ENCODE measurements at regions not wholly inside any gene's neighbourhood (a gene's known extent, or its start where the extent isn't known, plus 50 kb on each side); places are given as distances from the start of the nearest gene placed in this dataset.

GRCh38 chr13:70579941-70580340, 471.7 kb upstream of the KLHL1 start:
- TF ChIP-seq GATA2 (IDR thresholded peaks at IDR 0.05; ENCODE audit: low read depth, low read length) = no peak
- TF ChIP-seq GATA3 (IDR thresholded peaks at IDR 0.05; ENCODE audit: low read depth, low read length) = no peak

- no peak for TF ChIP-seq GATA3 (IDR thresholded peaks at IDR 0.05; ENCODE audit: low read depth, low read length)
- TF ChIP-seq GATA2 (IDR thresholded peaks at IDR 0.05; ENCODE audit: low read depth, low read length) = no peak
Observed at GRCh38 chr13:70571221-70571620, 463.0 kb upstream of the KLHL1 start.

GRCh38 chr13:70568571-70568970, 460.3 kb upstream of the KLHL1 start:
- no peak for TF ChIP-seq GATA2 (IDR thresholded peaks at IDR 0.05; ENCODE audit: low read depth, low read length)
- TF ChIP-seq GATA3 (IDR thresholded peaks at IDR 0.05; ENCODE audit: low read depth, low read length) = no peak

- TF ChIP-seq GATA3 (IDR thresholded peaks at IDR 0.05; ENCODE audit: low read depth, low read length) (no peak), GATA2 (IDR thresholded peaks at IDR 0.05; ENCODE audit: low read depth, low read length) (no peak)
Observed at GRCh38 chr13:70544706-70545105, 436.5 kb upstream of the KLHL1 start.

- no peak for TF ChIP-seq GATA3 (IDR thresholded peaks at IDR 0.05; ENCODE audit: low read depth, low read length)
- TF ChIP-seq GATA2 (IDR thresholded peaks at IDR 0.05; ENCODE audit: low read depth, low read length) = no peak
Observed at GRCh38 chr13:70541451-70541850, 433.2 kb upstream of the KLHL1 start.

GRCh38 chr13:70534466-70534865, 426.2 kb upstream of the KLHL1 start:
- TF ChIP-seq GATA2 (IDR thresholded peaks at IDR 0.05; ENCODE audit: low read depth, low read length) (no peak), GATA3 (IDR thresholded peaks at IDR 0.05; ENCODE audit: low read depth, low read length) (no peak)

GRCh38 chr13:70529652-70530051, 421.4 kb upstream of the KLHL1 start:
- TF ChIP-seq GATA2 (IDR thresholded peaks at IDR 0.05; ENCODE audit: low read depth, low read length) (no peak), GATA3 (IDR thresholded peaks at IDR 0.05; ENCODE audit: low read depth, low read length) (no peak)

- TF ChIP-seq GATA3 (IDR thresholded peaks at IDR 0.05; ENCODE audit: low read depth, low read length) (no peak; the same call in 1 of the 2 replicates), GATA2 (IDR thresholded peaks at IDR 0.05; ENCODE audit: low read depth, low read length) (peak; percentile 33; the same call in 1 of the 2 replicates)
Observed at GRCh38 chr13:70527599-70527998, 419.3 kb upstream of the KLHL1 start.

GRCh38 chr13:70523622-70524021, 415.4 kb upstream of the KLHL1 start:
- TF ChIP-seq GATA2 (IDR thresholded peaks at IDR 0.05; ENCODE audit: low read depth, low read length) (peak; percentile 24; the same call in 1 of the 2 replicates), GATA3 (IDR thresholded peaks at IDR 0.05; ENCODE audit: low read depth, low read length) (peak; percentile 63)

GRCh38 chr13:70520275-70521036, 412.2 kb upstream of the KLHL1 start:
- TF ChIP-seq GATA2 (IDR thresholded peaks at IDR 0.05; ENCODE audit: low read depth, low read length) (no peak), GATA3 (IDR thresholded peaks at IDR 0.05; ENCODE audit: low read depth, low read length) (no peak)

- TF ChIP-seq GATA3 (IDR thresholded peaks at IDR 0.05; ENCODE audit: low read depth, low read length) (no peak), GATA2 (IDR thresholded peaks at IDR 0.05; ENCODE audit: low read depth, low read length) (no peak)
Observed at GRCh38 chr13:70518081-70518480, 409.8 kb upstream of the KLHL1 start.

- TF ChIP-seq GATA3 (IDR thresholded peaks at IDR 0.05; ENCODE audit: low read depth, low read length) (no peak), GATA2 (IDR thresholded peaks at IDR 0.05; ENCODE audit: low read depth, low read length) (no peak)
Observed at GRCh38 chr13:70516226-70516625, 408.0 kb upstream of the KLHL1 start.

GRCh38 chr13:70505809-70506208, 397.6 kb upstream of the KLHL1 start:
- TF ChIP-seq GATA3 (IDR thresholded peaks at IDR 0.05; ENCODE audit: low read depth, low read length) (no peak), GATA2 (IDR thresholded peaks at IDR 0.05; ENCODE audit: low read depth, low read length) (no peak)

- TF ChIP-seq GATA2 (IDR thresholded peaks at IDR 0.05; ENCODE audit: low read depth, low read length) = no peak
- no peak for TF ChIP-seq GATA3 (IDR thresholded peaks at IDR 0.05; ENCODE audit: low read depth, low read length)
Observed at GRCh38 chr13:70502944-70503343, 394.7 kb upstream of the KLHL1 start.

- TF ChIP-seq GATA3 (IDR thresholded peaks at IDR 0.05; ENCODE audit: low read depth, low read length) (no peak), GATA2 (IDR thresholded peaks at IDR 0.05; ENCODE audit: low read depth, low read length) (no peak)
Observed at GRCh38 chr13:70490320-70490935, 382.2 kb upstream of the KLHL1 start.
